Caco-2 (cell line): ENCODE measurements at regions not wholly inside any gene's neighbourhood (a gene's known extent, or its start where the extent isn't known, plus 50 kb on each side); places are given as distances from the start of the nearest gene placed in this dataset.

Experiments
- BruUV-seq: library from RNA; stranded (reverse); fragments of 400-500 nt; replicated peaks from 2 replicates; lab custom pipeline; 2021; lab: Mats Ljungman, UMichigan
- CTCF ChIA-PET: fragments of 300-600 bp; sonication (Branson Sonifier 250); formaldehyde crosslinking; loops from one replicate; lab custom pipeline; 2022; ENCODE audit warnings: antibody characterized with exemption; lab: Charles Lee
- POLR2A ChIA-PET: fragments of 300-600 bp; sonication (Branson Sonifier 250); formaldehyde crosslinking; loops from one replicate; lab custom pipeline; 2022; ENCODE audit warnings: antibody characterized with exemption; lab: Charles Lee
- DNase-seq, 2 experiments: peaks; one replicate each; pipeline versions ENCODE4 v3.0.0 to v3.0.0-alpha.2; 2020 to 2022
- H3K27me3 ChIP-seq: replicated peaks from 2 replicates; pipeline ENCODE4 v1.6.0; 2011; ENCODE audit warnings: low read length; ENCODE audit not compliant: control insufficient read depth, insufficient read depth
- H3K36me3 ChIP-seq: 2 replicates; pipeline ENCODE4 v1.5.1; 2011; ENCODE audit warnings: low read length; ENCODE audit not compliant: control insufficient read depth, insufficient read depth
- H3K4me1 ChIP-seq: fragments of 250-450 bp; sonication (Bioruptor Pico); 2 replicates; pipeline ENCODE4 v1.5.1; 2020; ENCODE audit warnings: mild to moderate bottlenecking
- H3K4me3 ChIP-seq: 2 replicates; pipeline ENCODE4 v1.5.1; 2011; ENCODE audit warnings: low read depth, mild to moderate bottlenecking, control low read depth, low read length
- H3K9me3 ChIP-seq: fragments of 250-450 bp; sonication (Bioruptor Pico); 2 replicates; pipeline ENCODE4 v1.5.1; 2020; ENCODE audit warnings: mild to moderate bottlenecking, moderate library complexity
- H3K27ac Mint-ChIP-seq: one replicate; pipeline ENCODE4 v1.8.0; 2022; ENCODE audit warnings: mixed read lengths; ENCODE audit not compliant: unreplicated experiment
- H3K27me3 Mint-ChIP-seq: one replicate; pipeline ENCODE4 v1.8.0; 2022; ENCODE audit warnings: mixed read lengths; ENCODE audit not compliant: insufficient read depth, unreplicated experiment
- H3K36me3 Mint-ChIP-seq: one replicate; pipeline ENCODE4 v1.8.0; 2022; ENCODE audit warnings: mild to moderate bottlenecking, mixed read lengths; ENCODE audit not compliant: insufficient read depth, unreplicated experiment
- H3K4me1 Mint-ChIP-seq: one replicate; pipeline ENCODE4 v1.8.0; 2022; ENCODE audit warnings: low read depth, mixed read lengths; ENCODE audit not compliant: unreplicated experiment
- H3K4me3 Mint-ChIP-seq: one replicate; pipeline ENCODE4 v1.8.0; 2022; ENCODE audit warnings: mild to moderate bottlenecking, moderate library complexity, mixed read lengths; ENCODE audit not compliant: unreplicated experiment
- H3K9me3 Mint-ChIP-seq: one replicate; pipeline ENCODE4 v1.8.0; 2022; ENCODE audit warnings: mixed read lengths; ENCODE audit not compliant: unreplicated experiment
- intact Hi-C: fragments of 100-400 bp; cut with micrococcal nuclease; formaldehyde crosslinking; loops from one replicate; pipeline ENCODE4 v1.10.0; 2022; ENCODE audit not compliant: unreplicated experiment
- TF ChIP-seq, protein P1 (sequence below), 2 experiments: fragments of 200-600 bp in 1 of 2; IDR thresholded peaks; 1 replicate in 1 of 2; 2 replicates in 1 of 2; pipeline versions ENCODE4 v1.5.1 to v1.8.0; 2011 to 2022; ENCODE audit warnings: antibody characterized with exemption in 1 of 2, control low read depth in 1 of 2, inconsistent platforms in 1 of 2, low read depth in 1 of 2, low read length in 1 of 2, mild to moderate bottlenecking in 1 of 2, moderate library complexity in 1 of 2; ENCODE audit not compliant: insufficient read depth in 1 of 2, severe bottlenecking in 1 of 2, unreplicated experiment in 1 of 2

DNA sequence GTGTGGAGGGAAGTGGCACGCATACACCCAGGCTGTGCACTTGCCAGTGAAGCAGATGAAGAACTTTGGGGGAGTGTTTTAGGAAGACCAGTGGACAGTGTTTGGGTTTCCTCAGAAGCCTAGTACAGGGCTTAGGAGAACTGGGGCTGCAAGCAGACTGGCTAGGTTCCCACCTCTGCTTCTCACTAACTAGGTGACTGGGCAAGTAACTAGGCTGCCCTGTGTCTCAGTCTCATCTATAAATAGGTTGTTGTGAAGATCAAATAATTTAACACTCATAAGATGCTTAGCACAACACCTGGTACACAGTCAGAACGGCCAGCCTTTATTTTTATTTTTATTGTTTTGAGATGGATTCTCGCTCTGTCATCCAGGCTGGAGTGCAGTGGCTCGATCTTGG, 312.1 kb downstream of the CDH26 start:
- Mint-ChIP-seq H3K27me3 (peaks cover 18% of the 10 kb centered on the region), H3K36me3 (no peaks in the 10 kb centered on the region), H3K4me3 (no peak overlapping the region), H3K27ac (no peak overlapping the region), H3K4me1 (no peaks in the 10 kb centered on the region), H3K9me3 (no peaks in the 10 kb centered on the region)
- DNase-seq, result no peak
- Histone ChIP-seq H3K9me3 (peaks cover 4% of the 10 kb centered on the region; the same call in 1 of the 2 replicates), H3K36me3 (no peaks in the 10 kb centered on the region), H3K4me3 (no peak overlapping the region), H3K4me1 (no peaks in the 10 kb centered on the region), H3K27me3 (no peaks in the 10 kb centered on the region)
- TF ChIP-seq, protein P1, sequence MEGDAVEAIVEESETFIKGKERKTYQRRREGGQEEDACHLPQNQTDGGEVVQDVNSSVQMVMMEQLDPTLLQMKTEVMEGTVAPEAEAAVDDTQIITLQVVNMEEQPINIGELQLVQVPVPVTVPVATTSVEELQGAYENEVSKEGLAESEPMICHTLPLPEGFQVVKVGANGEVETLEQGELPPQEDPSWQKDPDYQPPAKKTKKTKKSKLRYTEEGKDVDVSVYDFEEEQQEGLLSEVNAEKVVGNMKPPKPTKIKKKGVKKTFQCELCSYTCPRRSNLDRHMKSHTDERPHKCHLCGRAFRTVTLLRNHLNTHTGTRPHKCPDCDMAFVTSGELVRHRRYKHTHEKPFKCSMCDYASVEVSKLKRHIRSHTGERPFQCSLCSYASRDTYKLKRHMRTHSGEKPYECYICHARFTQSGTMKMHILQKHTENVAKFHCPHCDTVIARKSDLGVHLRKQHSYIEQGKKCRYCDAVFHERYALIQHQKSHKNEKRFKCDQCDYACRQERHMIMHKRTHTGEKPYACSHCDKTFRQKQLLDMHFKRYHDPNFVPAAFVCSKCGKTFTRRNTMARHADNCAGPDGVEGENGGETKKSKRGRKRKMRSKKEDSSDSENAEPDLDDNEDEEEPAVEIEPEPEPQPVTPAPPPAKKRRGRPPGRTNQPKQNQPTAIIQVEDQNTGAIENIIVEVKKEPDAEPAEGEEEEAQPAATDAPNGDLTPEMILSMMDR (IDR thresholded peaks at IDR 0.05; ENCODE audit: insufficient read depth in 1 of 2, low read depth in 1 of 2, low read length in 1 of 2, severe bottlenecking in 1 of 2, unreplicated experiment in 1 of 2), result no peak
- intact Hi-C loops, result no loop called here
- BruUV-seq, result no TSS peak
- ChIA-PET CTCF (no interaction called here), POLR2A (no interaction called here)

DNA sequence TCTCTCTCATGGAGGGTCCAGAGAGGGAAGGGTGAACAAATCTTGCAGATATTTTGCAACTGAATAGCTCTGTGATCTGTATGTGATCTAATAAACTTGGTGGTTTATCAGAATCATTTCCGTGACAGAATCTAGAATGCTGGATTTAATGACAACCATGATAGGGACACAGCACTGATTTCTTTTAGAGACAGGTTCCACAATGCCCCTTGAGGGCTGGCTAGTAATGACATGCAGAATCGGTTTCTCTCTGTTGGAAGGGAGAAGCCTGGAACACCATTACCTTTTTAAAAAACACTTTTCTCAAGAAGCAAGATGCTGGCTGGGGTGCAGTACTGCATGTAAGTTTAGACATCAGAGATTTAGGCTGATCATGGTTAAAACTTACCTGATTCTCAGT, 313.4 kb downstream of the CDH26 start:
- H3K4me1 ChIP-seq, result no peaks in the 10 kb centered on the region

DNA sequence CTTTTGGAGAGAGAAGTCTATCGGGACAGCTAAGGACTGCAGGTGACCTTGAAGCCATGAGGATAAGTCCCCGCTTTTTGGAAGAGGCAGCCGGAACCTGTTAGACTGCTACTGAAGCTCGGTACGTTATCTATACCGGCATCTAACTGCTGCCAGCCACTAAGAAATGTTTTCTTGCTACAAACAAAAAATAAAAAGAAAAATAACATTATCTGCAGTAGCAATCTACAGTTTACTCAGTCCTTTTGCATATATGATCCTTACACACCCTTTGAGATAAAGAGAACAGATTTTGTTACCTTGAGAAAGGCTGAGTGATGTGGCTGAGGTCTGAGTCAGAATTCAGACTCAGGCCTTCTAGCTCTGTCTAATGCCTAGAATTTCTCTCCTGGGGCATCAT, 314.6 kb downstream of the CDH26 start:
- Mint-ChIP-seq H3K4me3 (no peak overlapping the region), H3K36me3 (no peaks in the 10 kb centered on the region), H3K9me3 (peaks cover under 1% of the 10 kb centered on the region), H3K4me1 (no peaks in the 10 kb centered on the region), H3K27me3 (peaks cover 14% of the 10 kb centered on the region), H3K27ac (no peak overlapping the region)
- no TSS peak for BruUV-seq
- Histone ChIP-seq H3K4me3 (no peak overlapping the region), H3K27me3 (no peaks in the 10 kb centered on the region), H3K9me3 (peaks cover 7% of the 10 kb centered on the region; the same call in 1 of the 2 replicates), H3K4me1 (no peaks in the 10 kb centered on the region), H3K36me3 (no peaks in the 10 kb centered on the region)
- TF ChIP-seq, protein P1 (IDR thresholded peaks at IDR 0.05; ENCODE audit: insufficient read depth in 1 of 2, low read depth in 1 of 2, low read length in 1 of 2, severe bottlenecking in 1 of 2, unreplicated experiment in 1 of 2), result no peak
- ChIA-PET POLR2A (no interaction called here), CTCF (no interaction called here)
- intact Hi-C loops, result no loop called here
- no peak for DNase-seq

More for the DNA sequence above, 313.4 kb downstream of the CDH26 start:
- CTCF ChIA-PET, result interaction anchor here (0.9 kb wide), 1 partner anchor 9 kb away, joined by 4 read pairs; no protein-coding TSS in a partner anchor
- TF ChIP-seq, protein P1 (IDR thresholded peaks at IDR 0.05; ENCODE audit: insufficient read depth in 1 of 2, low read depth in 1 of 2, low read length in 1 of 2, severe bottlenecking in 1 of 2, unreplicated experiment in 1 of 2), result peak; percentile 31 to 53
- Mint-ChIP-seq H3K27ac (no peak overlapping the region), H3K4me3 (no peak overlapping the region), H3K36me3 (no peaks in the 10 kb centered on the region), H3K9me3 (no peaks in the 10 kb centered on the region), H3K4me1 (no peaks in the 10 kb centered on the region), H3K27me3 (peaks cover 14% of the 10 kb centered on the region)
- Histone ChIP-seq H3K27me3 (no peaks in the 10 kb centered on the region), H3K4me3 (no peak overlapping the region), H3K36me3 (no peaks in the 10 kb centered on the region), H3K9me3 (peaks cover 6% of the 10 kb centered on the region; the same call in 1 of the 2 replicates)
- POLR2A ChIA-PET, result no interaction called here
- BruUV-seq, result no TSS peak
- intact Hi-C loops, result no loop called here
- DNase-seq, result peak in 1 of 2 experiments; percentile 30
